UCSD-AML1 (cell line): ENCODE measurements at regions not wholly inside any gene's neighbourhood (a gene's known extent, or its start where the extent isn't known, plus 50 kb on each side); places are given as distances from the start of the nearest gene placed in this dataset.

Experiments
- DNase-seq: peaks from one replicate; lab custom pipeline; 2025; ENCODE audit not compliant: unreplicated experiment; lab: John Stamatoyannopoulos, UW

GRCh38 chr5:82772281-82772680 is 304.9 kb downstream of the TMEM167A start:
- DNase-seq, result no peak

- no peak for DNase-seq
Observed at GRCh38 chr5:82766206-82766605, 311.0 kb downstream of the TMEM167A start.

- DNase-seq, result no peak
Observed at GRCh38 chr5:82765765-82766164, 311.4 kb downstream of the TMEM167A start.

GRCh38 chr5:82760856-82761255 is 316.3 kb downstream of the TMEM167A start:
- no peak for DNase-seq

GRCh38 chr5:82758881-82759280 is 318.3 kb downstream of the TMEM167A start:
- DNase-seq, result no peak

GRCh38 chr5:82754759-82755158 is 322.4 kb downstream of the TMEM167A start:
- DNase-seq, result no peak

GRCh38 chr5:82754036-82754746 is 323.0 kb downstream of the TMEM167A start:
- no peak for DNase-seq

GRCh38 chr5:82753374-82753773 is 323.8 kb downstream of the TMEM167A start:
- DNase-seq, result no peak

GRCh38 chr5:82749461-82749820 is 327.8 kb downstream of the TMEM167A start:
- DNase-seq, result no peak

- peak; percentile 11 for DNase-seq
Observed at GRCh38 chr5:82748688-82749460, 328.3 kb downstream of the TMEM167A start.

- no peak for DNase-seq
Observed at GRCh38 chr5:82747986-82748385, 329.2 kb downstream of the TMEM167A start.

GRCh38 chr5:82745016-82745415 is 332.2 kb downstream of the TMEM167A start:
- DNase-seq, result no peak

- DNase-seq, result no peak
Observed at GRCh38 chr5:82738681-82739269, 338.4 kb downstream of the TMEM167A start.

GRCh38 chr5:82735160-82735789 is 341.9 kb downstream of the TMEM167A start:
- no peak for DNase-seq

GRCh38 chr5:82734347-82734746 is 342.8 kb downstream of the TMEM167A start:
- DNase-seq, result no peak

GRCh38 chr5:82730913-82731312 is 346.3 kb downstream of the TMEM167A start:
- no peak for DNase-seq

- DNase-seq, result no peak
Observed at GRCh38 chr5:82728926-82729702, 348.1 kb downstream of the TMEM167A start.

GRCh38 chr5:82723168-82723567 is 354.0 kb downstream of the TMEM167A start:
- DNase-seq, result no peak

GRCh38 chr5:82721087-82721410 is 356.1 kb downstream of the TMEM167A start:
- no peak for DNase-seq

- DNase-seq, result no peak
Observed at GRCh38 chr5:82720213-82721086, 356.7 kb downstream of the TMEM167A start.
